ENCODE measurements at regions not wholly inside any gene's neighbourhood (a gene's known extent, or its start where the extent isn't known, plus 50 kb on each side); places are given as distances from the start of the nearest gene placed in this dataset.

GRCh38 chr2:120559401-120559800, 176.3 kb upstream of the GLI2 start:
- H3K4me3 Mint-ChIP-seq = no peak overlapping the region
- Histone ChIP-seq H3K4me1 (ENCODE audit: control insufficient read depth in 1 of 2, extremely low read depth in 1 of 2, insufficient read depth in 2 of 2, low read length in 2 of 2) (no peaks in the 10 kb centered on the region), H3K9me3 (no peaks in the 10 kb centered on the region), H3K27me3 (replicated peaks in 1 of 2; ENCODE audit: control insufficient read depth in 2 of 2, extremely low read depth in 1 of 2, insufficient read depth in 2 of 2, low read length in 1 of 2) (peaks cover 0 to 25% of the 10 kb centered on the region in 2 experiments), H3K27ac (ENCODE audit: low read length) (no peak overlapping the region), H3K36me3 (ENCODE audit: control insufficient read depth in 2 of 2, extremely low read depth in 1 of 2, insufficient read depth in 1 of 2, low read length in 1 of 2) (no peaks in the 10 kb centered on the region), H3K4me3 (ENCODE audit: control insufficient read depth in 1 of 2, extremely low read depth in 1 of 2, low read length in 1 of 2) (no peak overlapping the region)
- H3K27ac Mint-ChIP-seq = no peak overlapping the region
- DNase-seq (no peak), ATAC-seq (replicated peaks in 1 of 4) (no peak)
- peaks cover 13 to 17% of the 10 kb centered on the region in 2 donors for H3K27me3 Mint-ChIP-seq
- no peaks in the 10 kb centered on the region for H3K9me3 Mint-ChIP-seq
- ChIA-PET CTCF (interaction anchor here in 1 of 2 donors (0.5 kb wide), 1 partner anchor 30 kb away, joined by 3 read pairs; no protein-coding TSS in a partner anchor), POLR2A (no interaction called here)
- H3K4me1 Mint-ChIP-seq = no peaks in the 10 kb centered on the region
- no peaks in the 10 kb centered on the region for H3K36me3 Mint-ChIP-seq
- WGBS (ENCODE audit: insufficient coverage) = 100% methylated on average over 1 of the region's 5 CpGs

GRCh38 chr2:120560330-120560729, 175.3 kb upstream of the GLI2 start:
- Mint-ChIP-seq H3K36me3 (no peaks in the 10 kb centered on the region), H3K27ac (no peak overlapping the region), H3K4me1 (no peaks in the 10 kb centered on the region), H3K4me3 (no peak overlapping the region), H3K9me3 (no peaks in the 10 kb centered on the region), H3K27me3 (peaks cover 9 to 16% of the 10 kb centered on the region in 2 donors)
- no peaks in the 10 kb centered on the region for H3K4me1 ChIP-seq (ENCODE audit: control insufficient read depth in 1 of 2, extremely low read depth in 1 of 2, insufficient read depth in 2 of 2, low read length in 2 of 2)
- DNase-seq = no peak
- ATAC-seq (replicated peaks in 1 of 4) = no peak
- CTCF ChIA-PET = no interaction called here
- H3K9me3 ChIP-seq = no peaks in the 10 kb centered on the region
- no peak overlapping the region for H3K4me3 ChIP-seq (ENCODE audit: control insufficient read depth in 1 of 2, extremely low read depth in 1 of 2, low read length in 1 of 2)
- H3K36me3 ChIP-seq (ENCODE audit: control insufficient read depth in 2 of 2, extremely low read depth in 1 of 2, insufficient read depth in 1 of 2, low read length in 1 of 2) = no peaks in the 10 kb centered on the region
- 69% methylated on average over 6 of the region's 6 CpGs for WGBS (ENCODE audit: insufficient coverage)
- H3K27ac ChIP-seq (ENCODE audit: low read length) = no peak overlapping the region
- POLR2A ChIA-PET = no interaction called here
- peaks cover 0 to 24% of the 10 kb centered on the region in 2 experiments for H3K27me3 ChIP-seq (replicated peaks in 1 of 2; ENCODE audit: control insufficient read depth in 2 of 2, extremely low read depth in 1 of 2, insufficient read depth in 2 of 2, low read length in 1 of 2)

- Histone ChIP-seq H3K27ac (ENCODE audit: low read length) (no peak overlapping the region), H3K9me3 (no peaks in the 10 kb centered on the region), H3K27me3 (replicated peaks in 1 of 2; ENCODE audit: control insufficient read depth in 2 of 2, extremely low read depth in 1 of 2, insufficient read depth in 2 of 2, low read length in 1 of 2) (peaks cover 0 to 20% of the 10 kb centered on the region in 2 experiments), H3K36me3 (ENCODE audit: control insufficient read depth in 2 of 2, extremely low read depth in 1 of 2, insufficient read depth in 1 of 2, low read length in 1 of 2) (no peaks in the 10 kb centered on the region), H3K4me3 (ENCODE audit: control insufficient read depth in 1 of 2, extremely low read depth in 1 of 2, low read length in 1 of 2) (no peak overlapping the region), H3K4me1 (ENCODE audit: control insufficient read depth in 1 of 2, extremely low read depth in 1 of 2, insufficient read depth in 2 of 2, low read length in 2 of 2) (no peaks in the 10 kb centered on the region)
- Mint-ChIP-seq H3K4me1 (no peaks in the 10 kb centered on the region), H3K9me3 (no peaks in the 10 kb centered on the region), H3K27me3 (peaks cover 7 to 16% of the 10 kb centered on the region in 2 donors), H3K36me3 (no peaks in the 10 kb centered on the region), H3K27ac (no peak overlapping the region), H3K4me3 (no peak overlapping the region)
- ATAC-seq (replicated peaks in 1 of 4) (no peak), DNase-seq (no peak)
- ChIA-PET CTCF (no interaction called here), POLR2A (no interaction called here)
- WGBS (ENCODE audit: insufficient coverage) = 46% methylated on average over 3 of the region's 11 CpGs
Observed at GRCh38 chr2:120561379-120562035, 174.2 kb upstream of the GLI2 start.

GRCh38 chr2:120562218-120563005, 173.3 kb upstream of the GLI2 start:
- DNase-seq (no peak), ATAC-seq (replicated peaks in 1 of 4) (no peak)
- Mint-ChIP-seq H3K27ac (no peak overlapping the region), H3K9me3 (no peaks in the 10 kb centered on the region), H3K36me3 (no peaks in the 10 kb centered on the region), H3K4me3 (no peak overlapping the region), H3K27me3 (peaks cover 2 to 10% of the 10 kb centered on the region in 2 donors), H3K4me1 (no peaks in the 10 kb centered on the region)
- no peak overlapping the region for H3K4me3 ChIP-seq (ENCODE audit: control insufficient read depth in 1 of 2, extremely low read depth in 1 of 2, low read length in 1 of 2)
- CTCF ChIA-PET = no interaction called here
- peaks cover 0 to 17% of the 10 kb centered on the region in 2 experiments for H3K27me3 ChIP-seq (replicated peaks in 1 of 2; ENCODE audit: control insufficient read depth in 2 of 2, extremely low read depth in 1 of 2, insufficient read depth in 2 of 2, low read length in 1 of 2)
- no peaks in the 10 kb centered on the region for H3K36me3 ChIP-seq (ENCODE audit: control insufficient read depth in 2 of 2, extremely low read depth in 1 of 2, insufficient read depth in 1 of 2, low read length in 1 of 2)
- 93% methylated on average over 11 of the region's 18 CpGs for WGBS (ENCODE audit: insufficient coverage)
- POLR2A ChIA-PET = no interaction called here
- no peaks in the 10 kb centered on the region for H3K4me1 ChIP-seq (ENCODE audit: control insufficient read depth in 1 of 2, extremely low read depth in 1 of 2, insufficient read depth in 2 of 2, low read length in 2 of 2)
- H3K27ac ChIP-seq (ENCODE audit: low read length) = no peak overlapping the region
- no peaks in the 10 kb centered on the region for H3K9me3 ChIP-seq

GRCh38 chr2:120563616-120564015, 172.1 kb upstream of the GLI2 start:
- H3K4me3 Mint-ChIP-seq = no peak overlapping the region
- ChIA-PET POLR2A (no interaction called here), CTCF (no interaction called here)
- H3K27me3 Mint-ChIP-seq = peaks cover 2 to 8% of the 10 kb centered on the region in 2 donors
- no peak overlapping the region for H3K27ac Mint-ChIP-seq
- WGBS (ENCODE audit: insufficient coverage) = no CpG with 5 or more reads among the region's 2 CpGs
- no peaks in the 10 kb centered on the region for H3K4me1 ChIP-seq (ENCODE audit: control insufficient read depth in 1 of 2, extremely low read depth in 1 of 2, insufficient read depth in 2 of 2, low read length in 2 of 2)
- no peaks in the 10 kb centered on the region for H3K36me3 ChIP-seq (ENCODE audit: control insufficient read depth in 2 of 2, extremely low read depth in 1 of 2, insufficient read depth in 1 of 2, low read length in 1 of 2)
- peaks cover 0 to 17% of the 10 kb centered on the region in 2 experiments for H3K27me3 ChIP-seq (replicated peaks in 1 of 2; ENCODE audit: control insufficient read depth in 2 of 2, extremely low read depth in 1 of 2, insufficient read depth in 2 of 2, low read length in 1 of 2)
- no peaks in the 10 kb centered on the region for H3K9me3 Mint-ChIP-seq
- H3K4me1 Mint-ChIP-seq = no peaks in the 10 kb centered on the region
- no peaks in the 10 kb centered on the region for H3K36me3 Mint-ChIP-seq
- ATAC-seq (replicated peaks in 1 of 4) (no peak), DNase-seq (no peak)
- no peak overlapping the region for H3K4me3 ChIP-seq (ENCODE audit: control insufficient read depth in 1 of 2, extremely low read depth in 1 of 2, low read length in 1 of 2)
- H3K27ac ChIP-seq (ENCODE audit: low read length) = no peak overlapping the region
- no peaks in the 10 kb centered on the region for H3K9me3 ChIP-seq

GRCh38 chr2:120564213-120565094, 171.2 kb upstream of the GLI2 start:
- Histone ChIP-seq H3K4me1 (ENCODE audit: control insufficient read depth in 1 of 2, extremely low read depth in 1 of 2, insufficient read depth in 2 of 2, low read length in 2 of 2) (no peaks in the 10 kb centered on the region), H3K9me3 (no peaks in the 10 kb centered on the region), H3K36me3 (ENCODE audit: control insufficient read depth in 2 of 2, extremely low read depth in 1 of 2, insufficient read depth in 1 of 2, low read length in 1 of 2) (no peaks in the 10 kb centered on the region), H3K27ac (ENCODE audit: low read length) (no peak overlapping the region), H3K27me3 (replicated peaks in 1 of 2; ENCODE audit: control insufficient read depth in 2 of 2, extremely low read depth in 1 of 2, insufficient read depth in 2 of 2, low read length in 1 of 2) (peaks cover 0 to 20% of the 10 kb centered on the region in 2 experiments), H3K4me3 (ENCODE audit: control insufficient read depth in 1 of 2, extremely low read depth in 1 of 2, low read length in 1 of 2) (no peak overlapping the region)
- DNase-seq (no peak), ATAC-seq (replicated peaks in 1 of 4) (no peak)
- Mint-ChIP-seq H3K9me3 (no peaks in the 10 kb centered on the region), H3K4me1 (no peaks in the 10 kb centered on the region), H3K27me3 (peaks cover 2 to 6% of the 10 kb centered on the region in 2 donors), H3K27ac (no peak overlapping the region), H3K4me3 (no peak overlapping the region), H3K36me3 (no peaks in the 10 kb centered on the region)
- POLR2A ChIA-PET = no interaction called here
- 61% methylated on average over 6 of the region's 23 CpGs for WGBS (ENCODE audit: insufficient coverage)
- CTCF ChIA-PET = no interaction called here

Data from T-cell (primary cell).